Thymus (tissue), 11 donors: ENCODE measurements at regions not wholly inside any gene's neighbourhood (a gene's known extent, or its start where the extent isn't known, plus 50 kb on each side); places are given as distances from the start of the nearest gene placed in this dataset.
A peak's percentile ranks its signal among the peaks of the same experiment; 100 is the strongest.
"Not testable (repeated sequence)": the region's sequence is repeated elsewhere in the genome, so short reads cannot be mapped to it uniquely, and the experiment has no call there.

Experiments used
- DNase-seq, 9 donors: peaks; one replicate each; pipeline ENCODE4 v3.0.0-alpha.2; 2013; ENCODE audit warnings: low spot score in 9 of 9, low read depth in 6 of 9, missing footprints in 1 of 9
- H3K27ac ChIP-seq, 2 donors: one replicate each; pipeline ENCODE4 v1.5.1; 2013; ENCODE audit warnings: control low read depth in 1 of 2, low read depth in 1 of 2, low read length in 1 of 2, mild to moderate bottlenecking in 1 of 2, moderate library complexity in 1 of 2
- H3K27me3 ChIP-seq, 2 donors: one replicate each; pipeline ENCODE4 v1.5.1; 2013; ENCODE audit warnings: low read length in 1 of 2; ENCODE audit not compliant: control insufficient read depth in 2 of 2, insufficient read depth in 1 of 2
- H3K36me3 ChIP-seq, 2 donors: one replicate each; pipeline ENCODE4 v1.5.1; 2013; ENCODE audit warnings: low read length in 1 of 2, mild to moderate bottlenecking in 1 of 2, moderate library complexity in 1 of 2; ENCODE audit not compliant: control insufficient read depth in 2 of 2, insufficient read depth in 2 of 2
- H3K4me1 ChIP-seq, 2 donors: one replicate each; pipeline ENCODE4 v1.5.1; 2013; ENCODE audit warnings: low read length in 2 of 2; ENCODE audit not compliant: control insufficient read depth in 2 of 2, insufficient read depth in 2 of 2
- H3K4me3 ChIP-seq, 2 donors: one replicate each; pipeline ENCODE4 v1.5.1; 2013; ENCODE audit warnings: low read length in 2 of 2, control low read depth in 1 of 2, mild to moderate bottlenecking in 1 of 2
- H3K9me3 ChIP-seq, 2 donors: one replicate each; pipeline ENCODE4 v1.5.1; 2013; ENCODE audit warnings: low read length in 1 of 2, mild to moderate bottlenecking in 1 of 2; ENCODE audit not compliant: control insufficient read depth in 2 of 2, insufficient read depth in 1 of 2
- WGBS: extraction: QIAGEN DNeasy Blood & Tissue Kit; methylation state at CpG from one replicate; pipeline ENCODE4 v1.1.7; 2013; 5-methylcytosine and 5-hydroxymethylcytosine counted together
- donor health status: healthy.

DNA sequence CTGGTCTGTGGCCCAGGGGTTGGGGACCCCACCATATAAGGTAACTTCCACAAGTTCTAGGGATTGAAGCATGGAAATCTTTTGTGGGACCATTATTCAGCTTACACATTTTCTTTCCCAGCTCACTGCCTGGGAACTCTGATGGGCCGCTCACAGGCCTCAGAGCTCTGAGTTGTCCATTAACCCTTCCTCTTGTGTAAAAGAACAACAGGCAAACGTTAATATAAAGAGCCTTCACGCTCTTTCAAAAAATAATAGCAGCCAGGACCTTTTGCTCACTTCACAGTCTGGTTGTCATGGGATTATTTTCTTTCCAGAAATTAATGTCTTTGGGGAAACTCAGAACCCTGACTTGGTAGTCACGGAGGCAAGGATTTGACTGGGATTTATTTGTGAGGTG, 443.3 kb downstream of the AGTPBP1 start:
- H3K36me3 ChIP-seq: no peaks in the 10 kb centered on the region
- no peak overlapping the region for H3K27ac ChIP-seq
- H3K27me3 ChIP-seq: peaks cover 0 to 2% of the 10 kb centered on the region in 2 donors
- H3K9me3 ChIP-seq: no peaks in the 10 kb centered on the region
- no peak for DNase-seq
- no peak overlapping the region for H3K4me3 ChIP-seq
- 98% methylated on average over 4 of the region's 4 CpGs for WGBS
- H3K4me1 ChIP-seq: no peaks in the 10 kb centered on the region

DNA sequence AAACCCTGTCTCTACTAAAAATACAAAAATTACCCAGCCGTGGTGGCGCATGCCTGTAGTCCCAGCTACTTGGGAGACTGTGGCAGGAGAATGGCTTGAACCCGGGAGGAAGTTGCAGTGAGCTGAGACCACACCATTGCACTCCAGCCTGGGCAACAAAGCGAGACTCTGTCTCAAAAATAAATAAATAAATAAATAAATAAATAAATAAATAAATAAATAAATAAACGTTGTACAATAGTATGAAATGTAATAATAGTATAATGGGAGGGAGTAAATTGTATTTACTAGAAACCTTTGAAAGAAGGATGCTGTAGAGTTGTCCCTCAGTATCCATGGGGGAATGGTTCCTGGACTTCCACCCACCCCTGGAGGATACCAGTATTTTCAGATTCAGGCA, 446.5 kb downstream of the AGTPBP1 start:
- WGBS: 96% methylated on average over 5 of the region's 5 CpGs
- H3K27ac ChIP-seq, H3K4me1 ChIP-seq, H3K36me3 ChIP-seq, H3K9me3 ChIP-seq, DNase-seq, H3K4me3 ChIP-seq, H3K27me3 ChIP-seq: not testable (repeated sequence)

DNA sequence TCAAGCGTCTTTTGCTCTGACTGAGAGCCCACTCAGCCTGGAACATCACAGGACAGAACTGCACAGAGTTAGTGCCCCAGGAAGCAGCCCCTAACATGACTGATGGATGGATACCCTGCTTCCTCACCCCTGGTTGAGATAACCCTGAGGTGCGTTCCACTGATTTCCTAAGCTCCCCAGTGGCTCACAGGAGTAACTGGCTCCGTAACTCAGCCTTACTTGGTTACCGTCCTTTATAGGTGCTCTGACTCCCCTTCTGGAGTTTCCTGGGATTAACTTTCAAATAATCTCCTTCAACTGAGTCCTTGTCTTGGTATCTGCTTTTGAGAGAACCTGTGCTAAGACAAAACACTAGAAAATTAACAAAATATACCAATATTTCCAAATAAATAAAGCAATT, 449.5 kb downstream of the AGTPBP1 start:
- Histone ChIP-seq H3K9me3 (peaks cover 0 to 8% of the 10 kb centered on the region in 2 donors), H3K4me3 (no peak overlapping the region), H3K4me1 (peaks cover 0 to 6% of the 10 kb centered on the region in 2 donors), H3K36me3 (no peaks in the 10 kb centered on the region), H3K27ac (no peak overlapping the region), H3K27me3 (no peaks in the 10 kb centered on the region)
- DNase-seq: no peak
- WGBS: 86% methylated on average over 4 of the region's 4 CpGs

DNA sequence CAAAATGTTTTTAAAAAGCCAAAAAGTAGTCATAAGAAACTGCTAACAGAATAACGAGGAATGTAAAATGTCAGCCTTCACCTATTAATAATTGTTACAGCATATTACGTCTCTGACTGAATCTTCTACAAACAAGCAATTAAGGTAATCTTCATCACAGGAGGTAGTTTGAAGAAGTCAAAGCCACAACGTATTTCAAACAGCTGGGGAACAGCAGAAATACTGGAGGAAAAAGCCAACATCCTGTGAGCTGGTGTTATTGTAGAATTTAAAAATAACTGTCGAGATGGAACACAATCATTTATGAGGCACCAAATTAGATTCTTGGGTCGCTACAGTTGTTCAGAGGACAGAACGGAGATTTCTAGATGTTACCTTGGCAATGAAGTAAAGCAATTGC, 450.5 kb downstream of the AGTPBP1 start:
- Histone ChIP-seq H3K4me1 (peaks cover 0 to 6% of the 10 kb centered on the region in 2 donors), H3K27me3 (no peaks in the 10 kb centered on the region), H3K9me3 (peaks cover 0 to 8% of the 10 kb centered on the region in 2 donors), H3K4me3 (no peak overlapping the region), H3K36me3 (no peaks in the 10 kb centered on the region), H3K27ac (no peak overlapping the region)
- peak in 3 of 9 donors; percentile 2 to 58 (median 10) for DNase-seq
- 12% methylated on average over 6 of the region's 6 CpGs for WGBS

DNA sequence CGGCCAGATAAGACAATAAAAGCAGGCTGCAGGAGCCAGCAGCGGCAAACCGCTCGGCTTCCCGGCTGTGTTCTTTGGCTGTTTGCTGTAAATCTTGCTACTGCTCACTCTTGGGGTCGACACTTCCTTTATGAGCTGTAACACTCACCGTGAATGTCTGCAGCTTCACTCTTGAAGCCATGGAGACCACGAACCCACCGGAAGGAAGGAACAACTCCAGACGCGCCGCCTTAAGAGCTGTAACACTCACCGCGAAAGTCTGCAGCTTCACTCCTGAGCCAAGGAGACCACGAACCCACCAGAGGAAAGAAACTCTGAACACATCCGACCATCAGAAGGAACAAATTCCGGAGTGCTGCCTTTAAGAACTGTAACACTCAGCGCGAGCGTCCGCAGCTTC, 451.7 kb downstream of the AGTPBP1 start:
- peaks cover 0 to 6% of the 10 kb centered on the region in 2 donors for H3K4me1 ChIP-seq
- WGBS: 4% methylated on average over 21 of the region's 21 CpGs
- no peaks in the 10 kb centered on the region for H3K36me3 ChIP-seq
- no peak overlapping the region for H3K4me3 ChIP-seq
- no peak overlapping the region for H3K27ac ChIP-seq
- no peaks in the 10 kb centered on the region for H3K27me3 ChIP-seq
- peaks cover 0 to 8% of the 10 kb centered on the region in 2 donors for H3K9me3 ChIP-seq
- DNase-seq: peak; percentile 40 to 92 (median 65)

DNA sequence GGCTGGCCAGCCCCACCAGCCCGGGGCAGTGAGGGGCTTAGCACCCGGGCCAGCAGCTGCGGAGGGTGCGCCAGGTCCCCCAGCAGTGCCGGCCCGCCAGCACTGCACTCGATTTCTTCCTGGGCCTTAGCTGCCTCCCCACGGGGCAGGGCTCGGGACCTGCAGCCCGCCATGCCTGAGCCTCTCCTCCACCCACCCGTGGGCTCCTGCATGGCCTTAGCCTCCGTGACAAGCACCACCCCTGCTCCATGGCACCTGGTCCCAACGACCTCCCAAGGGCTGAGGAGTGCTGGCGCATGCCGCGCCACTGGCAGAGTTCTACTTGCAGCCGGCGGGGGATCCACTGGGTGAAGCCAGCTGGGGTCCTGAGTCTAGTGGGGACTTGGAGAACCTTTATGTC, 452.6 kb downstream of the AGTPBP1 start:
- Histone ChIP-seq H3K4me1 (peaks cover 0 to 6% of the 10 kb centered on the region in 2 donors), H3K9me3 (peaks cover 0 to 8% of the 10 kb centered on the region in 2 donors), H3K4me3 (no peak overlapping the region), H3K27me3 (no peaks in the 10 kb centered on the region), H3K27ac (no peak overlapping the region), H3K36me3 (no peaks in the 10 kb centered on the region)
- WGBS: 98% methylated on average over 18 of the region's 18 CpGs
- no peak for DNase-seq

DNA sequence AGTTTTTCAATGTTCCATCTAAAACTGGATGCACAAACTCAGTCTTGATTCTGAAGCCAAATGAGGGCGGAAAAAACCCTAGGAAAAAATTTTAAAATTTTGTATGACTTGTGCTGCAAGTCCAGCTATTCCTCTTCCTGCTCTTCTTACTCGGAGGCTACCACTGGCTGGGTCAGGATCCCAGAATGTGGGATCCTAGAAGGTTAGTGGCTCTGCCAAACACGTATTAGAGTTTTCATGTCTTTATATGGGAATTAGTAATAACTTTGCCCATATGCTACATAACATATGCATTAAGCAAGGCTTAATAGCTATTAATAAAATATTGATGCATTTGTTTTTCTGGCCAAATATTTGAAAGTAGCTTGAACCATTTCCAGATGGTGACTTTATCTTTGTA, 458.3 kb downstream of the AGTPBP1 start:
- 92% methylated on average over 3 of the region's 3 CpGs for WGBS
- Histone ChIP-seq H3K27ac (no peak overlapping the region), H3K4me3 (no peak overlapping the region), H3K9me3 (no peaks in the 10 kb centered on the region), H3K27me3 (no peaks in the 10 kb centered on the region), H3K4me1 (no peaks in the 10 kb centered on the region), H3K36me3 (no peaks in the 10 kb centered on the region)
- DNase-seq: no peak

DNA sequence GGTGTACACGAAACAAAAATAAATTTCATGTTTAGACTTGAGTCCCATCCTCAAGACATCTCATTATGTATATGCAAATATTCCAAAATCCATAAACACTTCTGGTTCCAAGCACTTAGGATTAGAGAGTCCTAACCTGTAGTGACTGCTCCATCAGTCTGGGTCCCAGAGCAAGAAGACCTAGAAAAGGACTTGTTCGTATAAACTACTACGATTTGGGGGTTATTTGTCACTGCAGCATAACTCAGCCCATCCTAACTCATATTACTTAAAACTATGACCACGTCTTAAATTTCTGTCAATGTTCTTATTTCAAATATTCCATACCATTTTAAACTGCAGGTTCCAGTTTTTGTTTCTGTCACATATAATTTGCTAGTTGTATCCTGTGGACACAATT, 463.0 kb downstream of the AGTPBP1 start:
- Histone ChIP-seq H3K36me3 (no peaks in the 10 kb centered on the region), H3K4me3 (no peak overlapping the region), H3K9me3 (no peaks in the 10 kb centered on the region), H3K27me3 (no peaks in the 10 kb centered on the region), H3K4me1 (no peaks in the 10 kb centered on the region), H3K27ac (no peak overlapping the region)
- no peak for DNase-seq
- 96% methylated on average over 4 of the region's 4 CpGs for WGBS

DNA sequence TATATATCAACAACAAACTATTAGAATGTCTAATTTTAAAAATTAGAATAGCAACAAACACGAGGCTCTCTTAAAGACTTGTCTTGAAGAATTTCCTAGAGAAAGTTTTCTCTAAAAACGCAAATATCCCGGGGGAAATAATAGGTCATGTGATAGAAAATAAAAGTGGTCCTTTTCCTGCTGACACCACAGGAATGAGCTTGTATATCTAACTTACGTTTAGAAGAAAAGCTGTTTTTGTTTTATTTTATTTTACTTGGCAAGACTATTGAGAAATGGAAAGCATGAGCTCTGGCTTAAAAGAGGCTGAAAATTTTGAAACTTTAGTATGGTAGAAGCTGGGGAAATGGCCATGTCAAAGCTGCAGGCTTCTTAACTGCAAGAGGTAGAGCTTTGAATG, 465.0 kb downstream of the AGTPBP1 start:
- Histone ChIP-seq H3K36me3 (no peaks in the 10 kb centered on the region), H3K4me1 (no peaks in the 10 kb centered on the region), H3K27ac (no peak overlapping the region), H3K27me3 (no peaks in the 10 kb centered on the region), H3K9me3 (no peaks in the 10 kb centered on the region), H3K4me3 (no peak overlapping the region)
- WGBS: 89% methylated on average over 4 of the region's 4 CpGs
- no peak for DNase-seq

DNA sequence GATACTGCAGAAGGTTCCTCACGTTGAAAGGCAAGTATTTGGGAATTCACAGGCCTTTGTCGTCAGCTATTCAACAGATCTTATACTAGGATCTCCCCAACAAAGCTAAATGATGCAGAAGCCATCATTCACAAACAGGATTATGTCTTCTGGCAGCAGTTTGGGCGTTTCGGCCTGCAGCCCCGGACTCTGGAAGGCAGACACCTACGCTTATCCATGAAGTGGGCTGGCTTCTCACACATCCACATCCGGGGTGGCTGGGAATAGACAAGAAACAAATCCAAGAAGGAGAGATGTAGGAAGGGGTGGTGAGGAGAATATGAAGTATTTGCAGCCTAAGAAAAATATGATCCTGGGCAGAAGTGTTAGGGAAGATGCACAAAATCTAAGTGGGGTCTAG, 471.9 kb downstream of the AGTPBP1 start:
- WGBS: 94% methylated on average over 7 of the region's 7 CpGs
- Histone ChIP-seq H3K4me1 (no peaks in the 10 kb centered on the region), H3K4me3 (no peak overlapping the region), H3K9me3 (no peaks in the 10 kb centered on the region), H3K27ac (no peak overlapping the region), H3K36me3 (no peaks in the 10 kb centered on the region), H3K27me3 (no peaks in the 10 kb centered on the region)
- no peak for DNase-seq
